HG02623 (cell line): ENCODE measurements at regions not wholly inside any gene's neighbourhood (a gene's known extent, or its start where the extent isn't known, plus 50 kb on each side); places are given as distances from the start of the nearest gene placed in this dataset.

Experiments used
- ATAC-seq: cut with Tn5 transposase; IDR thresholded peaks from one replicate; pipeline ENCODE4 v1.9.1; 2021; ENCODE audit warnings: moderate library complexity; ENCODE audit not compliant: unreplicated experiment

- no peak for ATAC-seq
These were observed 317.2 kb downstream of the PHF14 start for GRCh38 chr7:11290863-11291262.

GRCh38 chr7:11294218-11294617, 320.5 kb downstream of the PHF14 start:
- no peak for ATAC-seq

- ATAC-seq, result no peak
These were observed 321.3 kb downstream of the PHF14 start for GRCh38 chr7:11294965-11295364.

GRCh38 chr7:11297126-11297625, 323.5 kb downstream of the PHF14 start:
- no peak for ATAC-seq

- ATAC-seq, result no peak
These were observed 324.1 kb downstream of the PHF14 start for GRCh38 chr7:11297764-11298163.

- ATAC-seq, result no peak
These were observed 324.5 kb downstream of the PHF14 start for GRCh38 chr7:11298220-11298619.

GRCh38 chr7:11300241-11300640, 326.6 kb downstream of the PHF14 start:
- no peak for ATAC-seq

GRCh38 chr7:11302121-11302520, 328.4 kb downstream of the PHF14 start:
- no peak for ATAC-seq

- ATAC-seq, result no peak
These were observed 340.1 kb downstream of the PHF14 start for GRCh38 chr7:11313801-11314200.

- ATAC-seq, result peak; percentile 55
These were observed 342.1 kb downstream of the PHF14 start for GRCh38 chr7:11315666-11316258.

- no peak for ATAC-seq
These were observed 344.1 kb downstream of the PHF14 start for GRCh38 chr7:11317766-11318165.

GRCh38 chr7:11319491-11320274, 346.0 kb downstream of the PHF14 start:
- ATAC-seq, result no peak
